GM19239 (cell line): ENCODE measurements at regions not wholly inside any gene's neighbourhood (a gene's known extent, or its start where the extent isn't known, plus 50 kb on each side); places are given as distances from the start of the nearest gene placed in this dataset.
"Not testable (repeated sequence)": the region's sequence is repeated elsewhere in the genome, so short reads cannot be mapped to it uniquely, and the experiment has no call there.

ENCODE experiments used
- DNase-seq: peaks from one replicate; pipeline ENCODE4 v3.0.0; 2011; ENCODE audit warnings: low spot score; ENCODE audit not compliant: insufficient read length
- FAIRE-seq: peaks from 2 replicates; lab custom pipeline; 2011; peaks lifted over from hg19 to GRCh38; lab: Jason Lieb, UNC

DNA sequence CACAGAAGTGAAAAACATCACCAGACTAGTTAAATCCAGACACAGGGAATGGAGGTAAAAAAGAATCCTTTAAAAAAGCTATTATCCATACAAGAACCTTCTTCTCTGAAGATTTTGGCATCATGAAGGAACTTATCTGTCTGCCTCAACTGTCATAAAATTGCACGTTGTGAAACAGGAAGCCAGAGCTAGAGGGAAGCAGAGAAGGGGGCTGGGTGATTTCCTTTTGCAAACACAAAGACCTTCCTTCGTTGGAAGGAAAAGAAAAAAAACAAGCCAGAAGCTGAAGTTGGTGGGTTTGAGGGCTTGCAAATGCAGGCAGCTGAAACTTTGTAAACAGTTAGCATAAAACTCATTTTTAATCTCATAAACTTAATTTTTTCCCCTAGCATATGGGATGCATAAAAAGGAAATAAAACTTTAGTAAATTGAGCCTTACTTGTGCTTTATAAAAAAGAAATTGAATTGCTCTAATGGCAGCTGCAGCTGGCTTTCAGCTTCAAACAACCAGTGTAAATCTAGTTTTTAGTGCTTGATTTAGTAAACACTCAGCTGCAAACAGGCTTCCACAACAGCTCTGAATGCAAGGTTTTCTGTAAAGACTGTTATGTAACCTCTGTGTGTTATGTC is 101.6 kb downstream of the OTUD1 start:
- no peak for FAIRE-seq
- no peak for DNase-seq

DNA sequence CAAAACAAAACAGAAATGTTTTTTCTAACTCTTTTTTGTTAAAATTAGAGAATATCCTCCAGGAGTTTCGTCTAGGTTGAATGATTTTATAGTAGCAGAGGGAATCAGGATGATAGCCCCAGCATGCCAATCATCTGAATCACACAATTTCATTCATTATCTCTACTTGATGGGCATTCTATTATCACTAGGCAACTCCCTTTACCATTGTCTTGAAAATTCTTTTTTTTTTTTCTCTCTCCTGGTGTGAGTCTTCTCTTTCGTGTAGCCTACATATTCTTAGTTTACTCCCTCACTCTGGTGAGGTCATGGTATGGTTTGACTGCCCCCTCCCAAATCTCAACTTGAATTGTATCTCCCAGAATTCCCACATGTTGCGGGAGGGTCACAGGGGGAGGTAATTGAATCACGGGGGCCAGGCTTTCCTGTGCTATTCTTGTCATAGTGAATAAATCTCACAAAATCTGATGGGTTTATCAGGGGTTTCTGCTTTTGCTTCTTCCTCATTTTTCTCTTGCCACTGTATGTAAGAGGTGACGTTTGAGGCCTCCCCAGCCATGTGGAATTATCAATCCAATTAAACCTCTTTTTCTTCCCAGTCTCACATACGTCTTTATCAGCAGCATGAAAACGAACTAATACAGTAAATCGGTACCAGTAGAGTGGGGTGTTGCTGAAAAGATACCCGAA is 105.0 kb downstream of the OTUD1 start:
- no peak for FAIRE-seq
- no peak for DNase-seq

DNA sequence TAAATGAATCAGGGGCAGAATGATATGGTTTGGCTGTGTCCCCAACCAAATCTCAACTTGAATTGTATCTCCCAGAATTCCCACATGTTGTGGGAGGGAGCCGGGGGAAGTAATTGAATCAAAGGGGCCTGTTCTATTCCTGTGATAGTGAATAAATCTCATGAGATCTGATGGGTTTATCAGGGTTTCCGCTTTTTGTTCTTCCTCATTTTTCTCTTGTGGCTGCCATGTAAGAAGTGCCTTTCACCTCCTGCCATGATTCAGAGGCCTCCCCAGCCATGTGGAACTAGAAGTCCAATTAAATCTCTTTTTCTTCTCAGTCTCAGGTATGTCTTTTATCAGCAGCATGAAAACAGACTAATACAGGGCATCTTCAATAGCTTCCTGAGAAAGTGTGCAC is 107.0 kb downstream of the OTUD1 start:
- not testable (repeated sequence) for FAIRE-seq, DNase-seq

DNA sequence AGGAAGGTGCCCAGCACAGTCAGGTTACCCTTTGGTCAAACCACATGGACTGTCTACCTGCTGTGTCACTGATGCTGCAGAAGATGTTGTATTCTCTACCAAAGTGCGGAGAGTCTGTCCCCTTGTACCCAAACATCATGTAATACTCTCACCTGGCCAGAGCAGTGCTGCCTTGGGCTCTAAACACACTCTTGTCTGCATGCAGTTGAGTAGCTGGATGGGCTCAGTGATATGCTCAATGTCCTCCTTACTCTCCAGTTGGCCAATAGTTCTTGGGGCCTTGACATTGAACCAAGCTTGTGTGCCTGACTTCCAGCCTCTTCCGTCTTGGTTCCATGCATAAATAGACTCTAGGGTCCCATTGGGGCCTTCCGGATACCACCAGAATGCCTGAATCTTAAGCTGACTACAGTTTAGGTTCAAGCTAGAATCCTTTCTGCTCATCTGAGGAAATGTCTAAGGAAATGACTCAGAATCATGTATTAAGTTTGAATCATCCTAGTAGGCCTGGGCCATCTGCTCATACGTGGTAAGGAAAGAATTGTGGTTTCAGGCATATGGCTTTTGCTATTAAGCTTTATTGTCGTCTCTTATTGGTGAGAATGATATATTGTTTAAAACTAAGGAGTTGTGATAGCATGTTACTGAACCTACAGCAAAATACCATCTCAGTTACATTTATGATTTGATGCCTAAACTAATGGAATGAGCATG is 118.0 kb downstream of the OTUD1 start:
- DNase-seq (no peak), FAIRE-seq (no peak)

DNA sequence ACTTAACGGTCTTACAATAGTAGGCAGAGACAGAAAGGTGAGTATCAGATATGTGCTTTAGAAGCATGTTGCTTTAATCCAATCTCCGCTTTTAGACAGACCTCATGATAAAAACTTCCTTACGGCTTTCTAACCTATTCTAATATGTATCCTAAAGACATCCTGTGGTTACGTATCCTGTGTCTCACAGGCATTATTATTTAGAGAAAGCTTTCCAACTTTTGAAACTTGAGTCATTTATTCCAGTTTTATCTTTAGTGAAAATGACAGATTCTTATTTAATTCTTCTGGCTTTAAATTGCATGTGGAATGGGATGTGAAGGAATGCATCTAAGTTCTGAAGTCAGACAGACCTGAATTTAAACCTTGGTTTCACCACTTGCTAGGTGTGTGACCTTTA is 118.9 kb downstream of the OTUD1 start:
- FAIRE-seq: no peak
- no peak for DNase-seq

DNA sequence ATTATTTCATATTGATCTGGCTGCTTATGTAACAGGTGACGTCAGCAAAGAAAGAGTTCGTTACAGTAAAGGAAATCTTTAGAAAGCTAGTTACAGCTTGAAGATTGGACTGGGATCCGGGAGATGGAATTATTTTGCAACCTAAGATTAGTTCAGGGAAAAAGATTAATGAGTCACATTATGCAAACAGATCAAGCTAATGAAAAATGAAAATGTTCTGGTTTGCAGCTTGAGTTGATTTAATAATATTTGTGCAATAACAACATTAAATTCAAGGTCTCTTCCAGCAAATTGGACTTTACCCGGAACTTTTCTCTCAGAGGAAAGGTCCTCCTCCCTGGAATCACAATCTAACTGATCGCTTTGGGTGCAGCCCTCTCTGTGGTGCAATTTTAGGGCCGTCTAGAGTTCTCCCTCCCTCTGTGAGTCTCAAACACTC is 119.5 kb downstream of the OTUD1 start:
- FAIRE-seq (no peak), DNase-seq (no peak)

DNA sequence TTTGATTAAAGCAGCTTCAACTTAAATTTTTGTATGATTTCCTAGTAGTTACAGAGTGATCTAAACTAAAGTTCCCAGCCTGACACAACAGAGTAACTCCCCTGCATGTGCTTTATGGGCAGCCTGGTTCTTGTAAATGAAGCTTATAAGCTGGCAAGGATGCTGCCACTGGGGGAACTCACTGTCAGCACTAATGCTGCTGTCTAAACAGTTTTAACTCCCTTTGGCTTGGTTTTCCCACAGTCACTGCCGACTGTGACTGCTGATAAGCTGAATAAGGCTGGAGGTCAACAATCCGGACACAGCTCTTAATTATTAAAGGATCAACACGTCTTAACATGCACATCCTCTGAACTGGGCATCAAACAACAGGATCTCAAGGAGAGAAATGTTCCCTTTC is 130.1 kb downstream of the OTUD1 start:
- DNase-seq (no peak), FAIRE-seq (no peak)

DNA sequence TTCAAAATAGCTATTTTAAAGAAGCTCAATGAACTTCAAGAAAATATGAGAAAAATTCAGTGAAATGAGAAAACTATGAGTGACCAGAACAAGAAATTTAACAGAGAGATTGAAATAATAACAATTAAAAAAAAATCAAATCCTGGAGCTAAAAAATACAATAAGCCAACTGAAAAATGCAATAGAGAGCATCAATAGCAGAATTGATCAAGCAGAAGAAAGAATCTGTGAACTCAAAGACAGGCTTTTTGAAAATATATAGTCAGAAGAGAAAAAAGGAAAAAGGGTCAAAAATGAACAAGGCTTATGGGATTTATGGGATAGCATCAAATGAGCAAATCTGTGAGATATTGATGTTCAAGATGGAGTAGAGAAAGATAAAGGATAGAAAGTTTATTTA is 133.0 kb downstream of the OTUD1 start:
- DNase-seq: no peak
- FAIRE-seq: no peak

DNA sequence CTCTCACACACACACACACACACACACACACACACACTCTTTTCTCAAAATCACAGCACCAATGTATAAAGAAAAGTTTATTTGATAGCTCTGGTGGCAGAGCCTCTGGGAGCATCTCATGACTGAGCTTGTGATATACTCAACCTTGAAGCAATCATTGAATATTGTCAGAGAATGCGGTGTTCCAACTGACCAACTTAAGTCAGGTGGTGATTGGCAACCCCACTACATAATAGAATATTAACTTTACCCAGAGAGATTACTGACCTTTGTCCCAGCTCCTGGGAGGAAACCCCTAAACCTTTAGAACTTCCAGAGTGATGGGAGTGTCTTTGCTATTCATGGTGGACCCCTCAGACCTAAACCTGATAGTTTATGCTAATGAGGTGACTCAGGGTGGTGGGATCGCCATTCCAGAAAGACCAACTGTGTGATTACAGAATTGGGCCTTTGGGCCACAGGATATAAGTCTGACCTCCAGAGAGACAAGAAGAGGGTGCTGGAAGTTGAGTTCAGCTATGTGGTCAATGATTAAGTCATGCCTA is 143.1 kb downstream of the OTUD1 start:
- no peak for FAIRE-seq
- no peak for DNase-seq

DNA sequence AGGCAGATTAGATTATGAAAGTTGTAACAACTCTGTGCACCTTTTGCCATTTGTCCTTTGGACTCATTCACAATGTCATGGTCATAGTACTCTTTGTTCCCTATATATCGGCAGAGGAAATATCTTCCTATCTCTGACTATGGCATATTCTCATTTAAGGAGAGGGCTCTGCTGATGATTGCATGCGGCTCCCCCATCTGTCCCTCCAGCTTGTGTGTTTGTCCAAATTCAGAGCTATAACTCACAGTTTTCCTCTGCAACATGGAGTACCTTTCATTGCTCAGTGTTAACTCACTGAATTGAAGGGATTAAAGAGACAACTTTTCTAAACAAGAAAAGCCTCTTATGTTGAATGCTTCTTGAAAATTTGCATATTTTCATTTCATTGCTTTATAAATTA is 145.5 kb downstream of the OTUD1 start:
- no peak for DNase-seq
- no peak for FAIRE-seq

DNA sequence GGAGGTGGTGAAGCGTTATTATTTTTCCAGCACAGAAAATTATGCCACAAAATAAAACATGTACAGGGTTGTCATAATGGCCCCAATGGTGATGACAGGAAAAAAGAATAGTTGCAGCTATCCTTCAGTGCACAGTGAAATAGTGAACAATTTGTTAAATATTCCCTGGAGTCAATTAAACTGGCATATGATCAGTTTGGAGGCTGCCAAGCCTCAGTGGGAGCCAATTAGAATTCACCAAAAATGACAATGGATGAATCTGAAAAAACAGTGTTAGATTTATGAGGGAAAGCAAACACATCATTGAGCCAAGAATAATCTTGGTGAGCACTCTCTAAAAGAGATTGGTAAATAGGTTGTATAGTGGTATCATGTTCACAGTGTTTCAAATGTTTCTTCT is 146.3 kb downstream of the OTUD1 start:
- DNase-seq (no peak), FAIRE-seq (no peak)

DNA sequence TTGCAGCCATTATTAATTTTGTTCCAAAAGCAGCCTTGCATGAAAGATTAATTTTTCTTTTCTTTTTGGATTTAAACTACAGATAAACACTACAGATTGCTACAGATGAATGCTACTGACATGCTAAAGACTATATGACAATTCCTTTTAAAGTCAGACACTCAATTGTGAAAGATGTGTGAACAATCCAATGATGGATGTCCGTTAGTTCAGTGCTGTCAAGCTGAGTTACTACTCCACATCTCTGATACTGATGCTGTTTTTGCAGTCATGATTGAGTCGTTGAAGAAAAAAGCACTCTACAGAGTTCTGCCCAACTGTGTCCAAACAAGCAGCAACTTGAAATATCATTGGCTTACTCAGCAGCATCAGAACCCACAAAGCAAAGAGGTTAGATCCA is 146.8 kb downstream of the OTUD1 start:
- FAIRE-seq (no peak), DNase-seq (no peak)

DNA sequence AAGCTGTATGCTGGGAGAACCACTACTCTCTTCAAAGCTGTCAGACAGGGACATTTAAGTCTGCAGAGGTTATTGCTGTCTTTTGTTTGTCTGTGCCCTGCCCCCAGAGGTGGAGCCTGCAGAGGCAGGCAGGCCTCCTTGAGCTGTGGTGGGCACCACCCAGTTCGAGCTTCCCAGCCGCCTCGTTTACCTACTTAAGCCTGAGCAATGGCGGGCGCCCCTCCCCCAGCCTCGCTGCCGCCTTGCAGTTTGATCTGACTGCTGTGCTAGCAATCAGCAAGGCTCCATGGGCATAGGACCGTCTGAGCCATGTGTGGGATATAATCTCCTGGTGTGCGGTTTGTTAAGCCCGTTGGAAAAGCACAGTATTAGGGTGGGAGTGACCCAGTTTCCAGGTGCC is 156.4 kb downstream of the OTUD1 start:
- DNase-seq: not testable (repeated sequence)

DNA sequence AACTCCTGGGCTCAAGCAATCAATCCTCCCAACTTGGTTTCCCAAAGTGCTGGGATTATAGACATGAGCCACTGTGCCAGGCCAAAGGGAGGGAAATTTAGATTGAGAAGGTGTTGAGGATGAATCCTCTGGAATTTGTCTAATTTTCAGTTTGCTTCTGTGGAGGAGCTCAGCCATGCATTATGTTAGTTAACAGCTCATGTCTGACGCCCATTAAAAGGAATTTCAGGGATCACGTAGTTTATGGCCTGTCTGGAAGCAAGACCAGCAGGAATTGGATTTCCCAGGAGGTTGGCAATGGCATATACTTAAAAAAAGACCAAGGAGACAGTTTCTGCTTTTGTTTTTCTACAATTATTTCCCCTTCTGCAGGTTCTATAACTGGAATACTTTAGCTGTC is 165.7 kb downstream of the OTUD1 start:
- FAIRE-seq (no peak), DNase-seq (no peak)

More for the DNA sequence above, 156.4 kb downstream of the OTUD1 start:
- FAIRE-seq: not testable (repeated sequence)

DNA sequence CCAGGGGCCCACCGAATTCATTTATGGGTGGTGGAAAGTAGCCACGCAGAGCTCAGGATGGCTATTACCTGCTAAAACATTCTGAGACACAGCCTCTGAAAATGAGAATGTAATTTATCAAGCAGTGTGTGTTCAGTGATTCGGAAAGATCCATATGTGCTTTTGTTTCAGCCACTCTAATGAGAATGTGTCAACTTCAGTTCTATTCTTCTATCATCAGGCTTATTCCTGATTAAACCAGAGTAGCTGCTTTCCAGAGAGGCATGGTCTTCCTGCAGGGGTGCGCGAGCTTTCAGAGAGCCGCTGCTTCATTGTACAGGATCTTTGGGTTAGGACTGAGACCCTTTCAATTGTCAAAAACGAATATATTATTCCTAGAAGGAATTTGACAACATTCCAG is 167.6 kb downstream of the OTUD1 start:
- no peak for DNase-seq
- no peak for FAIRE-seq

DNA sequence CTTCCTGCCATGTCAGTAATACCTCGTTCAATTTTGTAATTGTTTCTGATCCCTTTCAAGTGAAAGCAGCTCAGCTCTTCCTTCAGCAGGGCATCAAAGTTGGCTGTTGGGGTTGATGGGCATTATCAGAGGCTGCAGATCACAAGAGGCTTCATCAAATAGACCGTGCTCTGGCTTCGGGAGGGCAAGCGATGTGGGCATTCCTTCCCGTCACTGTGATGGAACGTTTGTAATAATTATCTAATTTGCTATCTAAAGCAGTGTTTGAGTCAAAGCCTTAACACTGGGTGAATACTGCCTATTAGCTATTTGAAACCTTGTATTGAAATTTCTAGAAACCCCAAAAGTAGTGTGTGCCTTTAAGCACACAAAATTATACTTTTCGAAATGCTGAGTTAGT is 170.1 kb downstream of the OTUD1 start:
- DNase-seq (no peak), FAIRE-seq (no peak)

DNA sequence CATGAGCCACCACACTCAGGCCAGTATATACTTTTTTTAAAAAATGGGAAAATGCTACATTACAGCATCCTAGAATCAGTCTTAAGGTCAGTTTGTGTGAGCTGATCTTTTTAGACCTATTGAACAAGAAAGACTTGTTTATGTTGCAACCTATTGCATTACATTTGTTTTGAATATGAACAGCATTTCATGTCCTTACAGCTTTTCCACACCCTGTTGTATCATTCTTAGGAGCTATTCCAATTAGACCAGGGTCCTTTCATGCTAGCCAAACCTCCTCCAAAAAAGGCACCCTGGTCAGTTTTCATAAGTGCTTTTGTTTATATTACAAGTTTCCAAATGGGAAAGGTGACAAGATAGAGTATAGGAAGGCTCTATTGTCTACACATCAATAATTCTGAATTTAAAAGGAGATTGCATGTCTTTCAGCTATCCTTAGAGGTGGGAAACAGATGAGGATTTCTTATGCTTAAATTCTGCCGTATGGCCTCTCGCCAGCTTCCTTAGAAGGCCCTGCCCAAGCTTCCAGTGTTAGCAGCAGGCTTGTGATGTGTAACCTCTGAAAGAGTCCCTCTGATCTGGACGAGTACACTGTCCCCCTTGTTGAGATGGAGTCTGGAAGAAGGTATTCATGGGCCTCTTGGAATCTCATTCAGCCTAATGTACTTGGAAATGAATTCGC is 171.9 kb downstream of the OTUD1 start:
- DNase-seq: no peak
- no peak for FAIRE-seq

DNA sequence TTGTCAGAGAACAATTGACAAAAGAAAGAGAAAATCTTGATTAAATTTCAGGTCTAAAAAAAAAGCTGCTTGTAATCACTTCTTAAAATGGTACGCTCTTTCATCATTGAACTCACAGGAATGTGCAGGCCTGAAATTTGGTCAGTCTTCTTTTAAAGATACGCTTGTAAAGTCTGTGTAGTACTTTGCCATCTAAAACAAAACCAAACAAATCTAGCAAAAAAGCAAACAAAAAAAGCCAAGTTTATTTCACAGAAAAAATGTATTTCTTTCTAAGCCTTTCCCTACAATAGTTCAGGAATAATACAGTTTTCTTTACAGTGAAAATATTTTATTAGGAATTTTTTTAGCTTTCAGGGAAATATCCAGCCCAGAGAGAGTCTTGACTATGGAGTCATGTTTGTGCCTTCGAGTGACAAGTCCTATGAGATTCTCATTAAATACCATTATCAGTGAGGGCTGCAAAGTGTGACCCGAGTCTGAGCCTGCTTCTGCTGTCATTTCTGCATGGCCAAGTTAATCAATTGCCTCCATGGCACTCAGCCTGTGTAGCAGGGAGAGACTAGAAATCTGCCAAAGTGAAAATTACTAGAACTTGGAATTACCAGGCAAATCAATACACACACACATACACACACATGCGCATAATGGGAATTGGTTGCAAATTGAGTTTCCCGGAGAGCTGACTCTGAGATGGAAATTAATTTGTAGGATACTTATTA is 172.6 kb downstream of the OTUD1 start:
- DNase-seq (no peak), FAIRE-seq (no peak)

DNA sequence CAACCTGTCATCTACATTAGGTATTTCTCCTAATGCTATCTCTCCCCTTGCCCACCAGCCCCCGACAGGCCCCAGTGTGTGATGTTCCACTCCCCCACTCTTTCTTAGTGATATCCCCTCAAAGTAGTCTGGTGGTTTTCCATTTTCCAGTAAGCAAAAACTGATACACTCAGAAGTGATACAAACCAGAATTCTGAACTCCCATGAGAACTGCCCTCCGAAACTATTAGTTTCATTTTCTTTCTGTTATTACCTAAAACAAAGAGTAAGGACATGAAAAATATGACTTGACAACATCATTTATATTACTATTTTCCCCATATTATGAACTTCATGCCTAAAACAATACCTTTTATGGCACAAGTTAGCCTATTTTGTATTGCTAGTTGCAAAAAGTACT is 175.0 kb downstream of the OTUD1 start:
- DNase-seq (no peak), FAIRE-seq (no peak)

DNA sequence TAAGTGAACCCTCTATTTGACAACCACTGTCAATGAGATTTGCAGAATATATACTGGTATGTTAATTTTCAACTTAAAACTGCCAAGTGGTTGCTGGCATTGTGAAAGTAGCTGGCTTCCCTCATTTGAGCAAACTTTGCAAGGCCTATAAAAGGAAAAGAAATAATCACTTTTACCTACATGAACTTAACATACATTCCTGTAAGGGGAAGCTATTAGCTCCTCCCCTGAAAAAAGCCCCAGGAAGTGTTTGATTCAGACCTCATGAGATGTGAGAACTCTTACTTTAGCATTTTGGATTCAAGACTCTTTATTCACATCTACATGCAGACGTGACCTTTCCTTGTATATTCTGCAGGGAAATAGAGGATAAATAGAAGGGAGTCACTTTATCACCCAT is 175.6 kb downstream of the OTUD1 start:
- FAIRE-seq: peak; percentile 81
- no peak for DNase-seq
